ENCODE measurements at regions not wholly inside any gene's neighbourhood (a gene's known extent, or its start where the extent isn't known, plus 50 kb on each side); places are given as distances from the start of the nearest gene placed in this dataset.
"Not testable (repeated sequence)": the region's sequence is repeated elsewhere in the genome, so short reads cannot be mapped to it uniquely, and the experiment has no call there.

DNA sequence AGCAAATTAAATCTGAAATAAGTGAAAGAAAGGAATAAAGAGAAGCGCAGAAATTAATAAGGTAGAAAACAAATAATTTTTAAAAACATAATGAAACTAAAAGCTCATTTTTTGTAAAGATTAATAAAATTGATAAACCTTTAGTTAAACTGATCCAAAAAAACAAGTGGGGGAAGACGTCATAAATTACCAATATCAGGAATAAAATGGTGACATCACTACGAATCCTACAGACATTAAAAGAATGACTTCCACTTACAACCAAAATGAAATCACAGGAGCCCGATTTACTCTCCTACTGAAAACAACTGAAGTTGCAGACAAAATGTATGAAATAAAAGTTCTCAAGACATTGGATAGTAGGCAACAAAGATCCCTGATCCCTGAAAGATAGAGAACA lies 68.1 kb upstream of the IFFO2 start:
- no peak for DNase-seq

DNA sequence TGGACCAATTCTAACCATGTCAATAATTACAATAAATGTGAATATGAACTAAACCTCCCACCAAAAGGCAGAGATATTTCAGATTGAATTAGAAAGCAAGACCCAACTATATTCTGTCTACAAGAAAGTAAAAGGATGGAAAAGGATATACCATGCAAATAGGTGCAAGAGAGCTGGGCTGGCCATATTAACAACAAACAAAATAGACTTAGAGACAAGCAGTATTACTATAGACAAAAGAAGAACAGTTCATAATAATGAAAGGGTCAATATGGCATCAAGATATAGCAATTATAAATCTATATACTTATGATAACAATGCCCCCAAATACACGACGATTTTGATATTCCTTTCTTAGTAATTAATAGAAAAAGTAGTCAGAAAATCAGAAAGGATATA lies 67.3 kb upstream of the IFFO2 start:
- no peak for DNase-seq

GRCh38 chr1:19021845-19022244 lies 65.4 kb upstream of the IFFO2 start:
- no peak for DNase-seq

GRCh38 chr1:19019288-19019687 lies 62.8 kb upstream of the IFFO2 start:
- DNase-seq = not testable (repeated sequence)

DNA sequence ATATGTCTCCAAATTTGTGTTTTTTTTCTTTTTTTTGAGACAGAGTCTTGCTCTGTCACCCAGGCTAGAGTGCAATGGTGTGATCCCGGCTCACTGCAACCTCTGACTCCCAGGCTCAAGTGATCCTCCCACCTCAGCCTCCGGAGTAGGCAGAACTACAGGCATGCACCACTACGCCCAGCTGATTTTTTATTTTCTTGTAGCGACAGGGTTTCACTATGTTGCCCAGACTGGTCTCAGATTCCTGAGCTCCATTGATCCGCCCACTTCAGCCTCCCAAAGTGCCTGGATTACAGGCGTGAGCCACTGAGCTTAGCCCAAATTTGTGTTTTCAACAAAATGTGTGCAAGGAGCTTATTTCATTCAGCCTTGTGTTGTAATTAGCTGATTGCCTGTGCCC lies 59.0 kb upstream of the IFFO2 start:
- DNase-seq = no peak

- DNase-seq = no peak
Measured at GRCh38 chr1:19014765-19015164, 58.3 kb upstream of the IFFO2 start.

DNA sequence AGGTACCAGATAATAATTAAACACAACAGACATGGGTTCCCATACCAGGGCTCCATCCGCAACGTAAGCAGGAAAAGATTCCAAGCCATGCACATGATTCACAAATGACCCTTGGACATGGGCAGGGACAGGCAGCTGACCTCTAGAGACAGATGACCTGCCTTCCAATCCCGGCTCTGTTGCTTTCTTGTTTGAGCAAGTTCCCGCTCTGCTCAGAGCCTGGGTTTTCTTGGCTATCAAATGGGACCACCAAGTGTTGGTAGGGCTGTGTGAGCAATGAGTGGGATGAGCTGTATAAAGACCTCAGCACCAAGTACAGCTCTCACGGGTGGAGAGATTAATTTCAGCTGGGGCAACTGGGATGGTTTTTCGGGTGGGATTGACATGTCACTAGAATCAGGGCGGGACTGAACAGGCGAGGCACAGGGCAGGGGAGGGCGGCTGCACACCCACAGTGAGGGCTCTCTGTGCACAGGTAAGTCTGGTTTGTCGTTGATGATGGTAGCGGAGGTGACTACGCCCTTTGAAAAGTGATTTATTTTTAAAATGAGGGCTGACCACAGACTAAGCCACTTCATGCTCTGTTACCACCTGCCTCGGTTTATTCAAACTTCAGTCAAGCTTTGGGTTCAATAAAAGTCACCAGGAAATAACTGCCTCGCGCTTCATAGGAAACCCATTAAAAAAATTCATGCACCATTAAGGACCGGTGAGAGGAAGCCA lies 57.5 kb upstream of the IFFO2 start:
- DNase-seq = no peak

DNA sequence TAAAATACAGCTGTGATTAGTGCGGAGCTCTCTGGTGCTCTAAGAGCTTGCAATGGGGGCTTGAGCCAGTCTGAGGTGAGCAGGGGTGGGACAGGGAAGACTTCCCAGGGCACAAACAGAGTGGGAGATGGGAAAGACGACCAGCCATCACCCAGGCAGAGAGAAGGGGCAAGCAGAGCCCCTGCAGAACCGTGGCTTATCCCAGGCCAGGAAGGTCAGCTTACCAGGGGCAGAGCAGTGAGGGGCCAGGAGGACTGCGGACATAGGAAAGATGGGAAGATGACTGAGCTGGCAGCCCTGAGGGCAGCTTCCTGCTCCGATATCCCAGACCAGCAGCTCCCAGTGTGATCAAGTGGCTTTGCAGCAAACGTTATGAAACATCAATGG lies 55.4 kb upstream of the IFFO2 start:
- no peak for DNase-seq

DNA sequence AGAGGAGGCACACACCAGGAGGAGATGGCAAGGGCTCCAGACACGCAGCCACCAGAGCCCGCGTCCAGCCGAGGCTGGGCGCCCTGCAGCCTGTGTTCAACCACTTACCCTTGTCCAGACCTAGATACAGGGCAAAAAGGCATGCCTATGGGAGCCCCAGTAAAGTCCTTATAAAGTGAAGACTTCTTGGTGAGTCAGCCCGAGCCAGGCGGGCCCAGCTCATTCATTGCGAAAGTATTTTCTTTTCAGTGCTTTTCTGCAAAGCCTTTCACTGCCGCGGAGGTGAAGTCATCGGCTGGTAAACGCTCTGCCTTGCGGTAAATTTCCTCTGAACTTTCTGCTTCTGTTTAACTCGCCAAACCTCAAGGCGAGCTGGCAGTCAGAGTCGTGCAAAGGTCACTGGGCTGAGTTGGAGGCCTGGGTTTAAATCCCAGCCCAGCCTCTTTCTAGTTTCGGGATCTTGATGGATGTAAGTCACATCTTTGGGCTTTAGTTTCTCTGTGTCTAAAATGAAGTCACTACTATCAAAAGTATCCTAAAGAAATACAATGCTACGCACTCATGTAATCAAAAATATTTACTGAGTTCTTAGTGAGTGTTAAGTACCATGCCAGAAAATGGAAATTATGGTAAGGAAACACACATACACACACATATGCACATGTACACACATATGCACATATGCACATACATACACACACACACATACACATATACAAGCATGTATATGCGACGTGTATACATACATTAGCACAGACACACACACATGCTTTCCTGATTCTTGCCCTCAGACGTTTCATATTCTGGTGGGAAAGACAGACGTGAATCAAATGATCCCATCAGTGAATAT lies 54.7 kb upstream of the IFFO2 start:
- peak; percentile 59 for DNase-seq

DNA sequence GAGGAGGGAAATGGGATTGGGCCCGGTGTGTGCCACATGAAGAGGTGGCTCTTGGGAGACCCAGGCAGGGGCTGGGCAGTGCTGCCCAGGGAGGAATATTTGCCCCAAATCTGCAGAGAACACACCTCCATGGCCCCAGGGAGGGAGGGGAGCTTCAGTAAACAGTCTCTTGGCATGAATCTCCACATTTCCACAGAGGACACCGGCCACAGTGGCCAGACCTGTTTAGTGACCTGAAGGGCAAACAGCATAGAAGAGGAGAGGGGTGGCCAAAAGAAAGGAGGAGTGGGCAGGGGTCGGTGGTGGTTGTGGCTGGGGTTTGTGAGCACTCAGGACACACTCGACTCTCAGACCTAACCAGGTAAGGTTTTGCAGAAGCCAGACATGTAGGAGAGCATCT lies 54.0 kb upstream of the IFFO2 start:
- DNase-seq = no peak

- DNase-seq = no peak
Measured at GRCh38 chr1:19009882-19010321, 53.4 kb upstream of the IFFO2 start.

DNA sequence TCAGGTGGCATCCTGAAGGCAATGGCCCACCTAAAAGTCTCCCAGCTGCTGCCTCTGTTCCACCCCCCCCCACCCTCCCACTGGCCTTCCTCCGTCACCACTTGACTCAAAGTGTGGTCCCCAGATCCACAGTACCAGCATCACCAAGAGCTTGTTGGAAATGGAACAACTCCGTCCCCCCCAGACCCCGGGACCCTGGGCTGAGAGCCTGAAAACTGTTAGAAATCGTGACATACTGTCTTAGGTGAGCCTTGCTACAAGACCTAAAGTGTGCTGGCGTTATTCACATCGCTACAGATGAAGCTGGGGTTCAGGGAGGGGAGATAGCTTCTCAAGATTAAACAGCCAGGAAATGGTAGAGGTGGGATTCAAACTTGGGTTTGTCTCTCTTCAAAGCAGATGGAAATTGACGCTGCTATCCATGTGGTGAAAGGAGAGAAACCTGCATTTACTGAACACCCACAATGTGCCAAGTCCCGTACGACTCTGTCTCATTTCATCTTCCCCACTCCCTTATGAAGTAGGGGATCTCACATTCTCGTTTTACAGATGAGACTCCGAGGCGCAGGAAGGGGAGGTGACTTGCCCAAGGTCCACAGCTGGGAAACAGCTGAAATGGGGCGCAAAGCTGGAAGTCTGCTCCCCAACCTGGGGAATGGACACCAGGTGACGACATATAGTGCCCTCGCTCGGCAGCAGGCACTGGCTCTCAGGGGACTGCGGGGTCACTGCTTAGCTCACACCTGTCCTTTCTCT lies 52.8 kb upstream of the IFFO2 start:
- no peak for DNase-seq

- DNase-seq = no peak
Measured at GRCh38 chr1:19007491-19008441, 51.3 kb upstream of the IFFO2 start.

GRCh38 chr1:19006837-19007271 lies 50.4 kb upstream of the IFFO2 start:
- DNase-seq = no peak
